ENCODE measurements at regions not wholly inside any gene's neighbourhood (a gene's known extent, or its start where the extent isn't known, plus 50 kb on each side); places are given as distances from the start of the nearest gene placed in this dataset.

DNA sequence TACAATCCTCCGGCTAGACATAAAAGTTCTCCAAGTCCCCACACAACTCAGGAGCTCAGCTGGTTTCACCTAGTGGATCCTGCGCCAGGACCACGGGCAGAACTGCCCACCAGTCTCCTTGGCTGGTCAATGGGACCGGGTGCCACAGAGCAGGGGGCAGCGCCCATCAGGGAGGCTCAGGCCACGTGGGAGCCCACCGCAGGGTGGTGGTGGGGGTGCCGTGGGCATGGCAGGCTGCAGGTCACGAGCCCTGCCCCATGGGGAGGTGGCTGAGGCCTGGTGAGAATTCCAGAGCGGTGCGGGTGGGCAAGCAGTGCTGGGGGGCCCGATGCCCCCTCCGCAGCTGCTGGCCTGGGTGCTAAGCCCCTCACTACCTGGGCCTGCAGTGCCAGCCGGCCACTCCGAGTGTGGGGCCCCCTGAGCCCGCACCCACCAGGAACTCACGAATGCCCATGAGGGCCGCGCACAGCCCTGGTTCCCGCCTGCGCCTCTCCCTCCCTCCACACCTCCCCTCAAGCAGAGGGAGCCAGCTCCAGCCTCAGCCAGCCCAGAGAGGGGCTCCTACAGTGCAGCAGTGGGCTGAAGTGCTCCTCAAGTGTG is 1091.9 kb upstream of the TENM4 start:
- DNase-seq: no peak

GRCh38 chr11:80529726-80530125 is 1088.9 kb upstream of the TENM4 start:
- no peak for DNase-seq

GRCh38 chr11:80525663-80526405 is 1085.0 kb upstream of the TENM4 start:
- no peak for DNase-seq

- no peak for DNase-seq
These were observed 1083.5 kb upstream of the TENM4 start for GRCh38 chr11:80524349-80524748.

DNA sequence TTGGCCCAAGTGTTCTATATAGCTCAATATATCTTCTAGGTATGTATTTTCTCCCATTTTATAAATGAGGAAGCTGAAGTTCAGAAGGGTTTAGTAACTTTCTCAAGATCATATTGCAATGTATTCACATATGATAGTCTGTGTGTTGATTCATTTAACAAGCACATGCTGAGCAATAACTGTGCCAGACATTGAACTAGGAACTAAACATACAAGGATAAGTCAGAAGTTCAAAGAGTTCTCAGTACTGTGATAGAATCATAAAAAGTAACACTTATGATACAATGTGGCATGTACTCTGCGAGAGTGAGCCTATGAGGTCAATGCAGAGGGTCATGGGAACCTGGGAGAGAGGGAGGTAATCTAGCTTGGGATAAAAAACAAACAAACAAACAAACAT is 1082.2 kb upstream of the TENM4 start:
- no peak for DNase-seq

- DNase-seq: no peak
These were observed 1080.8 kb upstream of the TENM4 start for GRCh38 chr11:80521592-80521991.

DNA sequence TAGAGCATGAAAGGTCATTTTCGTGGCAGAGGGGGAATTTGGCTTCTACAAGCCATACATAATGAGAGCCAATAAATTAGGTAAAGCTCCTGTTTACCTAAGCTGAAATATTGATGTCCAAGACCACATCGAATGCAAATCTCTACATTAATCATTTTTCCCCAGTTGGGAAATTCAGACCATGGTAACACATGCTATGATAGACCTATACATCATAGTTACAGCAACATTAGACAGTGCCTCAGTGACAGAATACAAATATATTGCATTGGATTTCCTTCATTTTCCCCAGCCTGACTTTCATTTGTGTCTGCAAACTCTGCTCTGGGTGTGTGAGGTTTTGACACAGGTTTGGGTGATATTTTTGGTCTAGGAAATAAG is 1079.7 kb upstream of the TENM4 start:
- no peak for DNase-seq

DNA sequence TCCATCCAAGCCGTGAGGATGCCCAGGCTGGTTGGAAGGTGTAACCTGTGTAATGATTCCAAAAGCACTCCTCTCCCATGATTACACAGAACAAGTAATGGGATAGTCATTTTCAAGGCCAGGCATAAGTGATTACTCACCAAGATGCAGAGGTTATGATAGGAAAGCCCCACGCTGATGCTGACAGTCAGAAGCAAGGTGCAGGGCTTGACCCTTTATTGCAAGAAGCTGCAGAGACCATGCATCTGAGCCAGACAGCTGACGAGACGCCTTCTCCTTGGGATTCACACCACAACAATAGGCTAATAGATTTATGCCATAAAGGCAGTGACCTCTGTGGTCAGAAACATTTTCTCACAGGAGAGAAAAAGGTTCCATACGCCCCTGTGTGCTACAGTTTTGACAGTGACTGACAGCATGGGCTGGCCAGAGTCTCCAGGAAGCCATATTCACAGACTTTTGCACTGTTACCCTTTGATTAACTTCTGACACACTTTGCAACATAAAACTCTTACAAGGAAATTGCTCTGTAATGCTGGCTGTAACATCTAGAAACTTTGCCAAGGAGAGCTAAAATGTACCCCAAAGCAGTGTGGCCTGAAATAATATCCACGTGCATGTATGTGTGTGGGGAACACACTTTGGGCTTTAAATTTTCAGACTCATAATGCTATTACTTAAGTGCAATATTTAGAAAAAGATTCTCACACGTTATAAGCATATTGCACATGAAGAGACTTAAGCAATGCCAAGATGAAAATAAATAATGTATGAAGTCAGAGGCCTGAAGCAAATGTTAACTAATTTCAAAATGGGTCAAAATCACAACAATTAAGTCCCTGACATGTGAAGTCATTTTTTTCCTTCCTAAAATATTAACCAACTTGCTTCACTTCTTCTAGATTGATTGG is 1079.0 kb upstream of the TENM4 start:
- DNase-seq: no peak

GRCh38 chr11:80517701-80518100 is 1076.9 kb upstream of the TENM4 start:
- no peak for DNase-seq

DNA sequence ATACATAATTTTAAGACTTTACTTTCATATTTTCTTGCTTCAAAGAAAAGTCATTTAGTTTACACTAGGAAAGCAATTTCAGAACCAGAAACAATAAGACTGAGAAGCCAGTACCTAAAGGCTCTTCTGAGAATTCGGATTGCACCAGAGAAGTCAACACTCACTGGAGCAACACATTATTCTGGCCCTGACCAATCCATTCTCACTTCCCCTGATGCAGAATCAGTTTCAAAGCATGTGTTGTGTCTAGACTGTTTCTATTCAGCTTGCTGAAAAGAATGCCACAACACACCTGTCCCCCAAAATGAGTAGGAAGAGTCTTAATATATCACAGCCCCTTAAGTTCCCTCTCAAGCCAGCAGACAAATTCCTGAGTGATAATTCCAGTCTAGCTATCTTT is 1074.3 kb upstream of the TENM4 start:
- no peak for DNase-seq

DNA sequence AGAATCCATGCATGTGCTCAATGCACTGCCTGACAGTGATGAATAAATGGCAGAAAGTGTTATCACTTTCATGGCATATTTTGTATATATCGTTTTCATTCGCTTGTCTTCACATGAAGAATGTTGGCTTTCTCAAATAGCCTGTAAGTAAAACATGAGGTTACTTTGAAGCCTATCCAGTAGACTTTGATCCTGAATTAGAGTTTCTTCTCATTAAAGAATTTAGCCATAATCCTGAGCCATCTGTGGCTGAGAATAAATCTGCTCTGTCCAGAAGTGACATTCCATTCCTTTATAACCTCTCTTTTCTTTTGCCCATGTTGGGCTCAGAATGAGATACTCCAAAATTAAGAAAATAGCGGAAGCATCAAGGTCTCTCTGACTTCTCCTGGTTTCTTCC is 1071.7 kb upstream of the TENM4 start:
- no peak for DNase-seq

DNA sequence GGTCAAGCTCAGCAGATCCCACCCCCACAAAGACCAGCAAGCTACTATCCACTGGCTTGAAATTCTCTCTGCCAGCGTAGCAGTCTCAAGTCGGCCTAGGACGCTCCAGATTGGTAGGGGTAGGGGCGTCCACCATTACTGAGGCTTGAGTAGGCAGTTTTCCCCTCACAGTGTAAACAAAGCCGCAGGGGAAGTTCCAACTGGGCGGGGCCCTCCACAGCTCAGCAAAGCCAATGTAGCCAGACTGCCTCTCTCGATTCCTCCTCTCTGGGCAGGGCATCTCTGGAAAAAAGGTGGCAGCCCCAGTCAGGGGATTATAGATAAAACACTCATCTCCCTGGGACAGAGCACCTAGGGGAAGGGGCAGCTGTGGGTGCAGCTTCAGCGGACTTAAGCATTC is 1064.9 kb upstream of the TENM4 start:
- DNase-seq: no peak

DNA sequence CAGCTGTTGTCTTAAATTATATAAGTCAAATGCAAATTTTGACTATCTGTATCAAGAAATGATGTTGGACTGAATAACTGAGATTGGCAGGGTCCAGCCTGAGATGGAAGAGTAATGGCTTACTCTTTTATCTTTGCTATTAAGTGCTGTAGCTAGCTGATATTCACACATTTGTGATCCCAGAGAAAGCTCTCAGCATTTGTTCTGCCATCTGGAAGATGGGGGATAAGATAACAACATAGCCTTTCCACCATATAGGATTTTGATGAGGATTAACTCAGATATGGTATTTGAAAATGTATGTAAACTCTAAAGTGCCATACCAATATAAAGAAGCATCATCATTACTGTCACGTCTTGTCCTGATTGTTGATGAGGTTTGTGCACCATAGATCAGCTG is 1063.2 kb upstream of the TENM4 start:
- DNase-seq: no peak

- DNase-seq: no peak
These were observed 1061.7 kb upstream of the TENM4 start for GRCh38 chr11:80502511-80502910.

- DNase-seq: no peak
These were observed 1054.3 kb upstream of the TENM4 start for GRCh38 chr11:80495116-80495515.

DNA sequence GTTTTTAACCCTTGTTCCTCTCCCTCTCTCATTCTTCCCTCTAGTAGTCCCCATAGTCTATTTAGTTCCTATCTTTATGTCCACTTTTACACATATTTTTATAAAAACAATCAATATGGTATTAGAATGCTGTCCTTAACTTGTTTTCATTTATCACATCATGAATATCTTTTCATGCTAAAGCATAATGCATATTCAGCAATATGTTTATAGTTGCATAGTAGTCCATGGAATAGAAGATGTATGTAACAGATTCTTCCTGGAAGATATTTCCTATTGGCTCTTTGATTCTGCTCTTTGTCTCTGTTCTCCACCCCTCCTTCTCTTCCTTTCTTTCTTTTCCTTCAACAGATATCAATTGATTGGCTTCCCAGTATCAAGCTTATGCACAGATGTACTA is 1047.1 kb upstream of the TENM4 start:
- no peak for DNase-seq

- no peak for DNase-seq
These were observed 1045.8 kb upstream of the TENM4 start for GRCh38 chr11:80486678-80487077.

- no peak for DNase-seq
These were observed 1036.3 kb upstream of the TENM4 start for GRCh38 chr11:80477178-80477577.

DNA sequence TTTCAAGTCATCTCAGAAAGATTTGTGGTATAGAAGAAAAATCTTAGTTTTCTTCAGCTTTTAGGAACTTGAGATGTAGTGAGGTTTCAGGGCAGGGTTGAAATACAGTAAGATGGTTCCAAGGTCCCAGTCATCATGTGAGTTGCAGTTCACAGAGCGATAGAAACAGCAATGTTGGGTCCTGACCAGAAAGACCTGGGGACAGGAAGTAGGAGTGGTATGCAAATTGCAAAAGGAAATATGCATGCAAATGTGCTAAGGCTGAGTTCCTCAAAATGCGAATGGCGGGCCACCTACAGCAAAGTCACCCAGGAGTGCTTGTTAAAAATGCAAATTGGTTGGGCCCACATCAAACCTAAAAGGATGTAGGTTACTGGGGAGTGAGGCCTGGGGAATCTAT is 1032.7 kb upstream of the TENM4 start:
- DNase-seq: no peak

- no peak for DNase-seq
These were observed 1029.0 kb upstream of the TENM4 start for GRCh38 chr11:80469871-80470270.

DNA sequence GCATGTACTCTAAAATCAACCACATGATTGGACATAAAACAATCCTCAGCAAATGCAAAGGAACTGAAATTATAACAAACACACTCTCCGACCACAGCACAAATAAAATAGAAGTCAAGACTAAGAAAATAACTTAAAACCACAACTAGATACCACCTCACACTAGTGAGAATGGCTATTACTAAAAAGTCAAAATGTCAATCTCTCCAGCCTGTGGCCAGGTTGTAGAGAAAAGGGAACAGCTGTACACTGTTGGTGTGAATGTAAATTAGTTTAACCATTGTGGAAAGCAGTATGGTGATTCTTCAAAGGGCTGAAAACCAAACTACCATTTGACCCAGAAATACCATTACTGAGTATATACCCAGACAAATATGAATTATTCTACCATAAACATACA is 1025.7 kb upstream of the TENM4 start:
- no peak for DNase-seq

DNA sequence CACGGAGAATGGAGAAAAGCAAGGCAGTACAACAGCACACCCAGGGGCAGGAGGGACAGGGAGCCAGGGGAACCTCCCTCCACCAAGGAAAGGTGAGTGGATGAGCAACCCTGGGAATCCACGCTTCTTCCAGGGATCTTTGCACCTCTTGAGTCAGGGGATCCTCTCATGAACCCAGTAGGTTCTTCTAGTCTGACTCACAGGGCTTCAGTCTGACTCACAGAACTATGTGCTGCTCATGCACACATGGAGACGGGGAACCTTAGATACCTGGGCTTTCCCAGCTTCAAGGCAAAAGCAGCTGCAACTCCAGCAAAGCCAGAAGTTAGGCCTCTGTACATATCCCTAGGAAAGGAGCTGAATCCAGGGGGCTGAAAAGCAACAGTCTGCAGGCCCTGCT is 1021.4 kb upstream of the TENM4 start:
- DNase-seq: no peak

DNA sequence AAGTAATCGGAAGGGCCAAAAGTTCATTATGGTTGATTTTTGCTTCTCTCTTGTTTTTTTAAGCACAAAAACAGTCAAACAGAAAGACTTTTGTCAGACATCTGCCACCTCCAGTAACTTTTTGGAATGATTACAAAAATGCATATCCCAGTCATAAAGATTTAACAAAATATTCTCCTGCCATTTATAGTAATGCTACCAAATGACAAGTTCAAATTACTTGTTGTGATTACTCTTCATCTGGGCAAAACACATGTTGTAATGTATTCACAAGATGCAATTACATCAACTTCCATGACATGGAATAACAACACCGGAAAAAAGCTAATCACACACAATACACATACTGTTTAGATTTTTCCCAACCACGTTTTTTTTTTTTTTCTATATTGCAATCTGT is 1017.5 kb upstream of the TENM4 start:
- DNase-seq: no peak

GRCh38 chr11:80457823-80458222 is 1017.0 kb upstream of the TENM4 start:
- no peak for DNase-seq

Measured in bone marrow (tissue), 2 donors.